Effector memory CD8-positive, alpha-beta T cell (primary cell): ENCODE measurements at regions not wholly inside any gene's neighbourhood (a gene's known extent, or its start where the extent isn't known, plus 50 kb on each side); places are given as distances from the start of the nearest gene placed in this dataset.

Source experiments
- ATAC-seq: fragments of 150-1000 bp; cut with Tn5 transposase; replicated peaks from 2 replicates; pipeline ENCODE4 v1.10.0; 2021; ENCODE audit warnings: mild to moderate bottlenecking, moderate library complexity
- DNase-seq, 3 experiments: peaks; one replicate each; pipeline ENCODE4 v3.0.0; 2021
- H3K27ac Mint-ChIP-seq, 2 donors: one replicate each; pipeline ENCODE4 v1.8.0; 2022; ENCODE audit warnings: mild to moderate bottlenecking in 2 of 2, mixed read lengths in 2 of 2, moderate library complexity in 2 of 2
- H3K27me3 Mint-ChIP-seq, 2 donors: one replicate each; pipeline ENCODE4 v1.8.0; 2022; ENCODE audit warnings: mixed read lengths in 2 of 2
- H3K36me3 Mint-ChIP-seq: one replicate; pipeline ENCODE4 v1.8.0; 2022; ENCODE audit warnings: mild to moderate bottlenecking, moderate library complexity, mixed read lengths; ENCODE audit not compliant: insufficient read depth
- H3K4me1 Mint-ChIP-seq, 2 donors: one replicate each; pipeline ENCODE4 v1.8.0; 2022; ENCODE audit warnings: low read depth in 2 of 2, mixed read lengths in 2 of 2
- H3K4me3 Mint-ChIP-seq, 2 donors: one replicate each; pipeline ENCODE4 v1.8.0; 2022; ENCODE audit warnings: mild to moderate bottlenecking in 2 of 2, mixed read lengths in 2 of 2, moderate library complexity in 2 of 2
- H3K9me3 Mint-ChIP-seq, 2 donors: one replicate each; pipeline ENCODE4 v1.8.0; 2022; ENCODE audit warnings: mixed read lengths in 2 of 2

- Mint-ChIP-seq H3K36me3 (no peaks in the 10 kb centered on the region), H3K27me3 (peaks cover 0 to 5% of the 10 kb centered on the region in 2 donors), H3K4me3 (no peak overlapping the region), H3K27ac (no peak overlapping the region), H3K4me1 (no peaks in the 10 kb centered on the region), H3K9me3 (no peaks in the 10 kb centered on the region)
- ATAC-seq (no peak), DNase-seq (no peak)
Observed at GRCh38 chr15:70342554-70343548, 245.1 kb upstream of the TLE3 start.

GRCh38 chr15:70342141-70342540, 244.4 kb upstream of the TLE3 start:
- Mint-ChIP-seq H3K27me3 (peaks cover 0 to 13% of the 10 kb centered on the region in 2 donors), H3K4me1 (no peaks in the 10 kb centered on the region), H3K4me3 (no peak overlapping the region), H3K36me3 (no peaks in the 10 kb centered on the region), H3K27ac (no peak overlapping the region), H3K9me3 (no peaks in the 10 kb centered on the region)
- ATAC-seq (no peak), DNase-seq (no peak)

- no peaks in the 10 kb centered on the region for H3K9me3 Mint-ChIP-seq
- H3K4me1 Mint-ChIP-seq: no peaks in the 10 kb centered on the region
- no peak overlapping the region for H3K4me3 Mint-ChIP-seq
- H3K27ac Mint-ChIP-seq: no peak overlapping the region
- H3K36me3 Mint-ChIP-seq: no peaks in the 10 kb centered on the region
- ATAC-seq (no peak), DNase-seq (no peak)
- H3K27me3 Mint-ChIP-seq: peaks cover 4 to 18% of the 10 kb centered on the region in 2 donors
Observed at GRCh38 chr15:70341566-70341965, 243.8 kb upstream of the TLE3 start.

GRCh38 chr15:70340494-70340870, 242.8 kb upstream of the TLE3 start:
- ATAC-seq: no peak
- DNase-seq: no peak
- Mint-ChIP-seq H3K9me3 (peaks cover 0 to 8% of the 10 kb centered on the region in 2 donors), H3K27ac (no peak overlapping the region), H3K4me3 (no peak overlapping the region), H3K36me3 (no peaks in the 10 kb centered on the region), H3K27me3 (peaks cover 13 to 29% of the 10 kb centered on the region in 2 donors), H3K4me1 (no peaks in the 10 kb centered on the region)

- Mint-ChIP-seq H3K36me3 (no peaks in the 10 kb centered on the region), H3K27me3 (peaks cover 13 to 31% of the 10 kb centered on the region in 2 donors), H3K27ac (no peak overlapping the region), H3K4me3 (no peak overlapping the region), H3K4me1 (no peaks in the 10 kb centered on the region), H3K9me3 (peaks cover 0 to 9% of the 10 kb centered on the region in 2 donors)
- DNase-seq (no peak), ATAC-seq (no peak)
Observed at GRCh38 chr15:70339571-70340493, 242.1 kb upstream of the TLE3 start.

- Mint-ChIP-seq H3K9me3 (peaks cover 0 to 20% of the 10 kb centered on the region in 2 donors), H3K4me1 (no peaks in the 10 kb centered on the region), H3K27me3 (peaks cover 21 to 45% of the 10 kb centered on the region in 2 donors), H3K4me3 (no peak overlapping the region), H3K27ac (no peak overlapping the region), H3K36me3 (no peaks in the 10 kb centered on the region)
- DNase-seq (no peak), ATAC-seq (no peak)
Observed at GRCh38 chr15:70337277-70338186, 239.8 kb upstream of the TLE3 start.

GRCh38 chr15:70336425-70337009, 238.8 kb upstream of the TLE3 start:
- Mint-ChIP-seq H3K27me3 (peaks cover 21 to 45% of the 10 kb centered on the region in 2 donors), H3K27ac (no peak overlapping the region), H3K36me3 (no peaks in the 10 kb centered on the region), H3K4me1 (no peaks in the 10 kb centered on the region), H3K4me3 (no peak overlapping the region), H3K9me3 (peaks cover 0 to 20% of the 10 kb centered on the region in 2 donors)
- ATAC-seq: no peak
- DNase-seq: no peak

- ATAC-seq (no peak), DNase-seq (no peak)
- peaks cover 21 to 50% of the 10 kb centered on the region in 2 donors for H3K27me3 Mint-ChIP-seq
- H3K27ac Mint-ChIP-seq: no peak overlapping the region
- no peaks in the 10 kb centered on the region for H3K4me1 Mint-ChIP-seq
- peaks cover 0 to 20% of the 10 kb centered on the region in 2 donors for H3K9me3 Mint-ChIP-seq
- H3K36me3 Mint-ChIP-seq: no peaks in the 10 kb centered on the region
- H3K4me3 Mint-ChIP-seq: no peak overlapping the region
Observed at GRCh38 chr15:70334286-70334685, 236.6 kb upstream of the TLE3 start.

GRCh38 chr15:70329179-70329578, 231.5 kb upstream of the TLE3 start:
- Mint-ChIP-seq H3K36me3 (no peaks in the 10 kb centered on the region), H3K9me3 (peaks cover 0 to 6% of the 10 kb centered on the region in 2 donors), H3K27ac (no peak overlapping the region), H3K4me1 (peaks cover 0 to 2% of the 10 kb centered on the region in 2 donors), H3K4me3 (no peak overlapping the region), H3K27me3 (peaks cover 8 to 45% of the 10 kb centered on the region in 2 donors)
- DNase-seq: no peak
- ATAC-seq: no peak

- H3K27ac Mint-ChIP-seq: no peak overlapping the region
- peaks cover 0 to 2% of the 10 kb centered on the region in 2 donors for H3K4me1 Mint-ChIP-seq
Observed at GRCh38 chr15:70328679-70329115, 231.0 kb upstream of the TLE3 start.

GRCh38 chr15:70327856-70328678, 230.3 kb upstream of the TLE3 start:
- Mint-ChIP-seq H3K9me3 (no peaks in the 10 kb centered on the region), H3K36me3 (no peaks in the 10 kb centered on the region), H3K27me3 (peaks cover 0 to 38% of the 10 kb centered on the region in 2 donors), H3K27ac (no peak overlapping the region), H3K4me3 (no peak overlapping the region), H3K4me1 (peaks cover 0 to 2% of the 10 kb centered on the region in 2 donors)
- ATAC-seq (no peak), DNase-seq (no peak)

More at GRCh38 chr15:70328679-70329115, 231.0 kb upstream of the TLE3 start:
- no peaks in the 10 kb centered on the region for H3K36me3 Mint-ChIP-seq
- H3K4me3 Mint-ChIP-seq: no peak overlapping the region
- H3K9me3 Mint-ChIP-seq: peaks cover 0 to under 1% of the 10 kb centered on the region in 2 donors
- DNase-seq (no peak), ATAC-seq (no peak)
- H3K27me3 Mint-ChIP-seq: peaks cover 5 to 41% of the 10 kb centered on the region in 2 donors
